ENCODE measurements at regions not wholly inside any gene's neighbourhood (a gene's known extent, or its start where the extent isn't known, plus 50 kb on each side); places are given as distances from the start of the nearest gene placed in this dataset.
"Not testable (repeated sequence)": the region's sequence is repeated elsewhere in the genome, so short reads cannot be mapped to it uniquely, and the experiment has no call there.

DNA sequence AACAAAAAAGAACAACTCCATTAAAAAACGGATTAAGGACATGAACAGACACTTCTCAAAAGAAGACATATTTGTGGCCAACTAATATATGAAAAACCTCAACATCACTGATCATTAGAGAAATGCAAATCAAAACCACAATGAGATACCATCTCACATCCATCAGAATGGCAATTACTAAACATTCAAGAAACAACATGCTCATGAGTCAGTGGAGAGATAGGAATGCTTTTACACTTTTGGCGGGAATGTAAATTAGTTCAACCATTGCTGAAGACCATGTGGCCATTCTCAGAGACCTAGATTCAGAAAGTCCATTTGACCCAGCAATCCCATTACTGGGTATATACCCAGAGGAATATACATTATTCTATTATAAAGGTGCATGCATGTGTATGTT is 1442.6 kb upstream of the B3GALT2 start:
- Histone ChIP-seq H3K4me1 (ENCODE audit: low read length) (no peaks in the 10 kb centered on the region), H3K27me3 (ENCODE audit: low read length) (no peaks in the 10 kb centered on the region), H3K79me2 (ENCODE audit: low read length) (no peaks in the 10 kb centered on the region), H4K20me1 (ENCODE audit: insufficient read depth, low read depth, low read length) (no peaks in the 10 kb centered on the region), H3K9me3 (ENCODE audit: low read length) (peaks cover 3% of the 10 kb centered on the region), H3K4me3 (ENCODE audit: low read length) (no peak overlapping the region), H3K27ac (ENCODE audit: low read length) (no peak overlapping the region), H3K36me3 (ENCODE audit: insufficient read depth, low read length) (no peaks in the 10 kb centered on the region), H3K4me2 (ENCODE audit: low read depth, low read length, poor library complexity, severe bottlenecking) (no peak overlapping the region), H2AFZ (ENCODE audit: low read length) (no peak overlapping the region), H3K9ac (ENCODE audit: low read length) (no peak overlapping the region), H3K9me2 (replicated peaks; ENCODE audit: insufficient read depth, low read length) (no peaks in the 10 kb centered on the region; the same call in 1 of the 2 replicates)
- no peak for DNase-seq

DNA sequence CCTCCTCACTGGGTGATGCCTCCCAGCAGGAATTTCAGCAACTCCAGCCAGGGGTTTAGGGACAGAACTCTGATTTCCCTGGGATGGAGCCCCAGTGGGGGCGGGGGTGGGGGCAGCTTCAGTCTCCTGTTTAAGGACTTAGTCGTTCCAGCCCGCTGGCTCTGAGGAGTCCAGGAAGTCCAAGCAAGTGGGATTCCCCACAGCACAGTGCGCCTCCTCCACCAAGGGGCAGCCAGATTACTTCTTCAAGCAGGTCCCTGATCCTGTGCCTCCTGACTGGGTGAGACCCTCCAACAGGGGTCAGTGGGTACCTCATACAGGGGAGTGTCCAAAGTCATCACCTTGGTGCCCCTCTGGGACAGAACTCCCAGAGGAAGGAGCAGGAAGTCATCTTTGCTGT is 1438.4 kb upstream of the B3GALT2 start:
- no peaks in the 10 kb centered on the region for H3K27me3 ChIP-seq (ENCODE audit: low read length)
- no peak overlapping the region for H2AFZ ChIP-seq (ENCODE audit: low read length)
- H3K4me2 ChIP-seq (ENCODE audit: low read depth, low read length, poor library complexity, severe bottlenecking) = no peak overlapping the region
- no peaks in the 10 kb centered on the region for H3K36me3 ChIP-seq (ENCODE audit: insufficient read depth, low read length)
- no peaks in the 10 kb centered on the region for H3K79me2 ChIP-seq (ENCODE audit: low read length)
- no peak overlapping the region for H3K4me3 ChIP-seq (ENCODE audit: low read length)
- H3K27ac ChIP-seq (ENCODE audit: low read length) = no peak overlapping the region
- H4K20me1 ChIP-seq (ENCODE audit: insufficient read depth, low read depth, low read length) = no peaks in the 10 kb centered on the region
- no peaks in the 10 kb centered on the region for H3K9me3 ChIP-seq (ENCODE audit: low read length)
- no peak for DNase-seq
- H3K9ac ChIP-seq (ENCODE audit: low read length) = no peak overlapping the region
- H3K9me2 ChIP-seq (replicated peaks; ENCODE audit: insufficient read depth, low read length) = no peaks in the 10 kb centered on the region; the same call in 1 of the 2 replicates
- no peaks in the 10 kb centered on the region for H3K4me1 ChIP-seq (ENCODE audit: low read length)

DNA sequence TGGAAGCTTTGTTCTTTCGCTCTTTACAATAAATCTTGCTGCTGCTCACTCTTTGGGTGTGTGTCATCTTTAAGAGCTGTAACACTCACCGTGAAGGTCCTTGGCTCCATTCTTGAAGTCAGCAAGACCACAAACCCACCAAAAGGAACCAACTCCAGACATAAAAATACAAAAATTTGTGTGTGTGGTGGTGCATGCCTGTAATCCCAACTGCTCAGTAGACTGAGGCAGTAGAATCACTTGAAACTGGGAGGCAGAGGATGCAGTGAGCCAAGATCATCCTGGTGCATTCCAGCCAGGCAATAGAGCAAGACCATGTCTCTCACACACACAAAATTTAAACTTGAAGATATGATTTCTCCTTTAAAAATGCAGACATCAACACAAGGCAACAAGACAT is 1431.7 kb upstream of the B3GALT2 start:
- H3K9me3 ChIP-seq (ENCODE audit: low read length) = peaks cover 4% of the 10 kb centered on the region; the same call in 1 of the 2 replicates
- H3K4me2 ChIP-seq (ENCODE audit: low read depth, low read length, poor library complexity, severe bottlenecking) = no peak overlapping the region
- H3K4me3 ChIP-seq (ENCODE audit: low read length) = no peak overlapping the region
- H4K20me1 ChIP-seq (ENCODE audit: insufficient read depth, low read depth, low read length) = no peaks in the 10 kb centered on the region
- H3K27me3 ChIP-seq (ENCODE audit: low read length) = no peaks in the 10 kb centered on the region
- no peak overlapping the region for H2AFZ ChIP-seq (ENCODE audit: low read length)
- no peak overlapping the region for H3K9ac ChIP-seq (ENCODE audit: low read length)
- H3K79me2 ChIP-seq (ENCODE audit: low read length) = no peaks in the 10 kb centered on the region
- H3K36me3 ChIP-seq (ENCODE audit: insufficient read depth, low read length) = no peaks in the 10 kb centered on the region
- DNase-seq = no peak
- H3K9me2 ChIP-seq (replicated peaks; ENCODE audit: insufficient read depth, low read length) = no peaks in the 10 kb centered on the region
- no peak overlapping the region for H3K27ac ChIP-seq (ENCODE audit: low read length)
- H3K4me1 ChIP-seq (ENCODE audit: low read length) = no peaks in the 10 kb centered on the region

DNA sequence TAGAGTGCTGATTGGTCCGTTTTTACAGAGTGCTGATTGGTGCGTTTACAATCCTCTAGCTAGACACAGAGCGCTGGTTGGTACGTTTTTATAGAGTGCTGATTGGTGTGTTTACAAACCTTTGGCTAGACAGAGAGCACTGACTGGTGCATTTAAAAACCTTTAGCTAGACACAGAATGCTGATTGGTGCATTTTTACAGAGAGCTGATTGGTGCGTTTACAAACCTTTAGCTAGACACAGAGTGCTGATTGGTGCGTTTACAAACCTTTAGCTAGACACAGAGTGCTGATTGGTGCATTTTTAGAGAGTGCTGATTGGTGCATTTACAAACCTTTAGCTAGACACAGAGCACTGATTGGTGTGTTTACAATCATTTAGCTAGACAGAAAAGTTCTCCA is 1430.9 kb upstream of the B3GALT2 start:
- DNase-seq; H3K79me2 ChIP-seq (ENCODE audit: low read length); H2AFZ ChIP-seq (ENCODE audit: low read length); H3K4me2 ChIP-seq (ENCODE audit: low read depth, low read length, poor library complexity, severe bottlenecking); H3K36me3 ChIP-seq (ENCODE audit: insufficient read depth, low read length); H3K27ac ChIP-seq (ENCODE audit: low read length); H3K9me2 ChIP-seq (replicated peaks; ENCODE audit: insufficient read depth, low read length); H3K4me1 ChIP-seq (ENCODE audit: low read length); H3K4me3 ChIP-seq (ENCODE audit: low read length); H3K9ac ChIP-seq (ENCODE audit: low read length); H3K9me3 ChIP-seq (ENCODE audit: low read length); H3K27me3 ChIP-seq (ENCODE audit: low read length); H4K20me1 ChIP-seq (ENCODE audit: insufficient read depth, low read depth, low read length): not testable (repeated sequence)

DNA sequence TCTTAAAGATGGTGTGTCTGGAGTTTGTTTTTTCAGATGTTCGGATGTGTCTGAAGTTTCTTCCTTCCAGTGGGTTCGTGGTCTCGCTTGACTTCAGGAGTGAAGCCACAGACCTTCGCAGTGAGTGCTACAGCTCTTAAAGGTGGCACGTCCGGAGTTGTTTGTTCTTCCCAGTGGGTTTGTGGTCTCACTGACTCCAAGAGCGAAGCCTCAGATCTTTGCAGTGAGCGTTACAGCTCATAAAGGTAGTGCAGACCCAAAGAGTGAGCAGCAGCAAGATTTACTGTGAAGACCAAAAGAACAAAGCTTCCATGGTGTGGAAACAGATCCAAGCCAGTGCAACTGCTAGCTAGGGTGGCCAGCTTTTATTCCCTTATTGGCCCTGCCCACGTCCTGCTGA is 1430.4 kb upstream of the B3GALT2 start:
- Histone ChIP-seq H3K4me3 (ENCODE audit: low read length) (no peak overlapping the region), H3K9me2 (replicated peaks; ENCODE audit: insufficient read depth, low read length) (no peaks in the 10 kb centered on the region), H3K9ac (ENCODE audit: low read length) (no peak overlapping the region), H3K9me3 (ENCODE audit: low read length) (peaks cover 6% of the 10 kb centered on the region; the same call in 1 of the 2 replicates), H3K4me2 (ENCODE audit: low read depth, low read length, poor library complexity, severe bottlenecking) (no peak overlapping the region), H3K79me2 (ENCODE audit: low read length) (no peaks in the 10 kb centered on the region), H3K27me3 (ENCODE audit: low read length) (no peaks in the 10 kb centered on the region), H3K36me3 (ENCODE audit: insufficient read depth, low read length) (no peaks in the 10 kb centered on the region), H3K27ac (ENCODE audit: low read length) (no peak overlapping the region), H3K4me1 (ENCODE audit: low read length) (no peaks in the 10 kb centered on the region), H4K20me1 (ENCODE audit: insufficient read depth, low read depth, low read length) (no peaks in the 10 kb centered on the region), H2AFZ (ENCODE audit: low read length) (no peak overlapping the region)
- no peak for DNase-seq

DNA sequence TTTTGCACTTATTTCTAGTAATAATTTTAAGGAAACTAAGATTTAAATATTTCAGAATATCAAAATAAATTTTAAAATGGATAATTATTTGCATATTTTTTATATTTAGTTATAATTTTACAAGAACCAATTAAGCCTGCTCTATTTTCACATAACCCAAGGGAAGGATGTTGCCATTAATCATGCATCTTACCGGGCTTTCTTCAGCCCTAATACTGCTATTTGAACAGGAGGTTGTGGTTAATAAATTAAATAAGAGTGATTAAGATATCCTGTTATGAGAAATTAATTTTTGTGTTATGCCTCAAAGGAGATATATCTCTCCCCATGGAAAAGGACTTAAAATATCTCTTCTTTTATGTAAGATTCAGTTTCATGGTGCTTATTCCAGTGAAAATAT is 1415.8 kb upstream of the B3GALT2 start:
- no peak overlapping the region for H3K27ac ChIP-seq (ENCODE audit: low read length)
- H3K36me3 ChIP-seq (ENCODE audit: insufficient read depth, low read length) = no peaks in the 10 kb centered on the region
- no peaks in the 10 kb centered on the region for H3K9me3 ChIP-seq (ENCODE audit: low read length)
- no peaks in the 10 kb centered on the region for H3K27me3 ChIP-seq (ENCODE audit: low read length)
- DNase-seq = no peak
- H3K9ac ChIP-seq (ENCODE audit: low read length) = no peak overlapping the region
- no peak overlapping the region for H2AFZ ChIP-seq (ENCODE audit: low read length)
- H3K9me2 ChIP-seq (replicated peaks; ENCODE audit: insufficient read depth, low read length) = no peaks in the 10 kb centered on the region
- H4K20me1 ChIP-seq (ENCODE audit: insufficient read depth, low read depth, low read length) = no peaks in the 10 kb centered on the region
- no peak overlapping the region for H3K4me2 ChIP-seq (ENCODE audit: low read depth, low read length, poor library complexity, severe bottlenecking)
- no peak overlapping the region for H3K4me3 ChIP-seq (ENCODE audit: low read length)
- no peaks in the 10 kb centered on the region for H3K4me1 ChIP-seq (ENCODE audit: low read length)
- H3K79me2 ChIP-seq (ENCODE audit: low read length) = no peaks in the 10 kb centered on the region

DNA sequence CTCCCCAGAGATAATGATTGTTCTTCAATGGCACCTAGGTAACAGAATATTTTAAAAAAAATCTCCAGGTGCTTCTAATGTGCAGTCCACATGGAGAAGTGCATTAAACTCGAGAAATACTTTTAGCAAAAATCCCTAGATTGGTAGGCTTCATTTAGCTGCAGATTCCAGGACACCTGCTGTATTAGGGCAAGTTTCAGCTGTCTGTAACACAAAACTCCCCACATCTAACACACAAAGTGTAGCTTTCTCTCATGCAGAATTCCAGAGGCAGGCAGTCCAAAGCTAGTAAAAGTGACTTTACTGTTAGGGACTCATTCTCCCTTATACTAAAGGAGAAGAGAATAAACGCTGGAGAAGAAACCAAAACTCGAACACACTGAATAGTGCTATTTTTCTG is 1414.3 kb upstream of the B3GALT2 start:
- no peak for DNase-seq
- H3K4me2 ChIP-seq (ENCODE audit: low read depth, low read length, poor library complexity, severe bottlenecking) = no peak overlapping the region

DNA sequence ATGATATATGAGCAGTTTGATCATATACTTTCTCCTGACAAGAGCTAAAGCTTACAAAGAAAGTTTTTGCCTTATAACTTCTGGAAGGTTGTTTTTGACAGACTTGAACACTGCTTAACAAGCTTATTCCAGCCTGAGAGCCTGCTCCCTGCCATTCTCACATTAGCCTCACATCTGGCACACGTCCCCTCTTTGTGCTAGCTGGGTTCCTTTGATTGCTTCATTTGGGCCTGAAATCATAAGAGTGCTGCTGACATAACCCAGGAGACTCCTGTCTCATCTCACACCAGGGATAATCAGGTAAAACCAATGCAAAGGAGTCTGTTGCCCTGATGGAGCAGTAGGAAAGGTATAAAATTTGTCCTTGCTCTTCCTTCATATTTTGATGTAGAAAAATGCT is 1411.7 kb upstream of the B3GALT2 start:
- Histone ChIP-seq H3K9me2 (replicated peaks; ENCODE audit: insufficient read depth, low read length) (no peaks in the 10 kb centered on the region), H3K36me3 (ENCODE audit: insufficient read depth, low read length) (no peaks in the 10 kb centered on the region), H3K9ac (ENCODE audit: low read length) (no peak overlapping the region), H3K4me2 (ENCODE audit: low read depth, low read length, poor library complexity, severe bottlenecking) (no peak overlapping the region), H3K79me2 (ENCODE audit: low read length) (no peaks in the 10 kb centered on the region), H3K27ac (ENCODE audit: low read length) (no peak overlapping the region), H2AFZ (ENCODE audit: low read length) (no peak overlapping the region), H4K20me1 (ENCODE audit: insufficient read depth, low read depth, low read length) (no peaks in the 10 kb centered on the region), H3K27me3 (ENCODE audit: low read length) (no peaks in the 10 kb centered on the region), H3K4me3 (ENCODE audit: low read length) (no peak overlapping the region), H3K4me1 (ENCODE audit: low read length) (no peaks in the 10 kb centered on the region), H3K9me3 (ENCODE audit: low read length) (no peaks in the 10 kb centered on the region; the same call in 1 of the 2 replicates)
- no peak for DNase-seq

More for the DNA sequence above, 1414.3 kb upstream of the B3GALT2 start:
- Histone ChIP-seq H3K9ac (ENCODE audit: low read length) (no peak overlapping the region), H3K27ac (ENCODE audit: low read length) (no peak overlapping the region), H3K4me3 (ENCODE audit: low read length) (no peak overlapping the region), H4K20me1 (ENCODE audit: insufficient read depth, low read depth, low read length) (no peaks in the 10 kb centered on the region), H3K4me1 (ENCODE audit: low read length) (no peaks in the 10 kb centered on the region), H3K9me2 (replicated peaks; ENCODE audit: insufficient read depth, low read length) (no peaks in the 10 kb centered on the region), H3K36me3 (ENCODE audit: insufficient read depth, low read length) (no peaks in the 10 kb centered on the region), H3K27me3 (ENCODE audit: low read length) (no peaks in the 10 kb centered on the region), H2AFZ (ENCODE audit: low read length) (no peak overlapping the region), H3K9me3 (ENCODE audit: low read length) (no peaks in the 10 kb centered on the region), H3K79me2 (ENCODE audit: low read length) (no peaks in the 10 kb centered on the region)

DNA sequence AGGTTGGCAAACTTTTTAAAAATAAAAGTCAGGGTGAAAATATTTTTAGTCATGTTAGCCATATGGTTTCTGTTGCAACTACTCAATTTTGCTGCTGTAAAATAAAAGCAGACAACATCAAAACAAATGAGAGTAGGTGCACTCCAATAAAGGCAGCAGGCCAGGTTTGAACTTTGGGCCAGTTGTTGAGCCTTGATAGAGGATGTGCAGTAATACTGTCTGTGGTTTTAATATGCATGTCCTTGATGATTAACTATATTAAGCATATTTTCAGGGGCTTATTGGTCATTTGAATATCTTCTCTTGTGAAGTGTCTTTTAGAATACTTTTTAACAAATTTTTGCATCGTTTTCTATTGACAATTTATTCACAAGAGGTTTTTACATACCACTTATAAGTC is 1399.9 kb upstream of the B3GALT2 start:
- H3K79me2 ChIP-seq (ENCODE audit: low read length) = no peaks in the 10 kb centered on the region
- no peak overlapping the region for H3K4me3 ChIP-seq (ENCODE audit: low read length)
- H3K9me3 ChIP-seq (ENCODE audit: low read length) = peaks cover 11% of the 10 kb centered on the region
- no peaks in the 10 kb centered on the region for H4K20me1 ChIP-seq (ENCODE audit: insufficient read depth, low read depth, low read length)
- H3K27me3 ChIP-seq (ENCODE audit: low read length) = no peaks in the 10 kb centered on the region
- H2AFZ ChIP-seq (ENCODE audit: low read length) = no peak overlapping the region
- no peaks in the 10 kb centered on the region for H3K4me1 ChIP-seq (ENCODE audit: low read length)
- H3K27ac ChIP-seq (ENCODE audit: low read length) = no peak overlapping the region
- no peaks in the 10 kb centered on the region for H3K9me2 ChIP-seq (replicated peaks; ENCODE audit: insufficient read depth, low read length)
- no peaks in the 10 kb centered on the region for H3K36me3 ChIP-seq (ENCODE audit: insufficient read depth, low read length)
- H3K9ac ChIP-seq (ENCODE audit: low read length) = no peak overlapping the region
- no peak overlapping the region for H3K4me2 ChIP-seq (ENCODE audit: low read depth, low read length, poor library complexity, severe bottlenecking)
- DNase-seq = no peak

Measured in Karpas-422 (cell line).